Skeletal muscle tissue (tissue), 3 donors: ENCODE measurements at regions not wholly inside any gene's neighbourhood (a gene's known extent, or its start where the extent isn't known, plus 50 kb on each side); places are given as distances from the start of the nearest gene placed in this dataset.

Experiments used
- H3K27ac ChIP-seq: one replicate; pipeline ENCODE4 v1.7.0; 2013; ENCODE audit warnings: mild to moderate bottlenecking, low read depth, low read length, inconsistent platforms
- H3K27me3 ChIP-seq, 3 donors: one replicate each; pipeline ENCODE4 v1.7.0; 2013; ENCODE audit warnings: low read length in 3 of 3; ENCODE audit not compliant: control insufficient read depth in 3 of 3, insufficient read depth in 3 of 3
- H3K36me3 ChIP-seq, 3 donors: one replicate each; pipeline ENCODE4 v1.7.0; 2013; ENCODE audit warnings: low read length in 3 of 3; ENCODE audit not compliant: control insufficient read depth in 3 of 3, insufficient read depth in 3 of 3
- H3K4me1 ChIP-seq, 3 donors: one replicate each; pipeline ENCODE4 v1.7.0; 2013; ENCODE audit warnings: low read length in 3 of 3, mild to moderate bottlenecking in 3 of 3; ENCODE audit not compliant: control insufficient read depth in 3 of 3, insufficient read depth in 3 of 3
- H3K4me3 ChIP-seq, 3 donors: one replicate each; pipeline ENCODE4 v1.7.0; 2013; ENCODE audit warnings: low read length in 3 of 3
- H3K9ac ChIP-seq, 3 donors: one replicate each; pipeline ENCODE4 v1.7.0; 2013; ENCODE audit warnings: low read length in 3 of 3, mild to moderate bottlenecking in 3 of 3, moderate library complexity in 2 of 3, low read depth in 1 of 3
- H3K9me3 ChIP-seq, 3 donors: one replicate each; pipeline ENCODE4 v1.7.0; 2013; ENCODE audit warnings: low read length in 3 of 3; ENCODE audit not compliant: control insufficient read depth in 3 of 3
- donor health status: Osteomylitis.

DNA sequence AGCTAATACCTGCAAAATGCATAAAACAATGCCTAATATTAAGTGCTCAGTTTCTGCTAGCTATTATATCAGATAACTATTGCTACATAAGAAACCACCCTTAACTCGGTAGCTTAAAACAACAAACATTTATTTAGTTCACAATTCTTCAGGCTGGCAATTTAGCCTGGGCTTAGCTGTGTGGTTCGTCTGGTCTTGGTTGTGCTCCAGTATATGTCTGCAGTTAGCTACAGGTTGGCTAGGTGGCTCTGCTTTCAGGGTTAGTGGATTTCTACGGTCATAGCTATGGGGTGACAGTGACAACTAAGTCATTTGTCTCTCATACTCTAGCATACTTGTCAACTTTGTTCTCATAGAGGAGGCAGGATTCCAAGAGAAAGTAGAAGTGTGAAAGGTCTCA, 61.8 kb upstream of the NRP1 start:
- Histone ChIP-seq H3K27me3 (peaks cover 0 to 3% (median 0%) of the 10 kb centered on the region in 3 donors), H3K9ac (no peak overlapping the region), H3K9me3 (peaks cover 4 to 10% (median 6%) of the 10 kb centered on the region in 3 donors), H3K4me1 (no peaks in the 10 kb centered on the region), H3K4me3 (no peak overlapping the region), H3K36me3 (no peaks in the 10 kb centered on the region), H3K27ac (no peak overlapping the region)

DNA sequence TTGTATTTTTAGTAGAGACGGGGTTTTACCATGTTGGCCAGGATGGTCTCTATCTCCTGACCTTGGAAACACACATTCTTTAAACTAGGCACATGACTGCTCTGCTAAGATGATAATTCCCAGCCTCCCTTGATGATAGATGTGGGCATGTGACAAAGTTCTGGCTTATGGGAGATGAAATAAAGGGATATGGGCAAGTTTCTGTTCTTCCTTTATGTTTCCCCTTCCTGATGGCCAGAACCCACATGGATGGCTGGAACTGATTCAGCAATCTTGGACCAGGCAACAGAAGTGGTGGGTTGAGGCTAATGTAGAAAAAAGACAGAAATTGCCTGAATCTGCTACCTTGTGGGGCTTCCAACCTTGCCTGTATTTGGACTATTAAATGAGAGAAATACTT, 60.7 kb upstream of the NRP1 start:
- Histone ChIP-seq H3K27me3 (peaks cover 0 to 3% (median under 1%) of the 10 kb centered on the region in 3 donors), H3K4me1 (no peaks in the 10 kb centered on the region), H3K36me3 (no peaks in the 10 kb centered on the region), H3K27ac (no peak overlapping the region), H3K9me3 (peaks cover 4 to 10% (median 6%) of the 10 kb centered on the region in 3 donors), H3K9ac (no peak overlapping the region), H3K4me3 (no peak overlapping the region)

DNA sequence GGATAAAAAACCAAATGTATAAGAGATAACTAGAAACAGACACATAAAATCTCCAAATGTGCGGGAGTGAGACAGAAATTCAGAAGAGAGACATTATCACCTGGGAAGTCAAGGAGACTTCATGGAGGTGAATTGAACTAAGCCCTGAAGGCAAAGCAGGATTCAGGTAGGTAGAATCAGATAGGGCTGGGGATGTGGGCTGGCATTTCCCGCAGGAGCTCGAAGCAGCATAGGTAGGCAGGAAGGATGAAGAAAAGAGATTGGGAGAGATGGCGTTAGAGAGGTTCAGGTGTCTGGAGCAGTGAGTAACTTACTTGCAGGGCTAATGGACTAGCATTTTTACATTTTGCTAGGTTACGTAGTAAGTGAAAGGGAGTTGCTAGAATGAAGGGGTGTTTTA, 58.2 kb upstream of the NRP1 start:
- Histone ChIP-seq H3K36me3 (no peaks in the 10 kb centered on the region), H3K4me3 (no peak overlapping the region), H3K9ac (no peak overlapping the region), H3K4me1 (no peaks in the 10 kb centered on the region), H3K27ac (no peak overlapping the region), H3K9me3 (peaks cover 4 to 10% (median 6%) of the 10 kb centered on the region in 3 donors), H3K27me3 (peaks cover 0 to 3% (median 2%) of the 10 kb centered on the region in 3 donors)

DNA sequence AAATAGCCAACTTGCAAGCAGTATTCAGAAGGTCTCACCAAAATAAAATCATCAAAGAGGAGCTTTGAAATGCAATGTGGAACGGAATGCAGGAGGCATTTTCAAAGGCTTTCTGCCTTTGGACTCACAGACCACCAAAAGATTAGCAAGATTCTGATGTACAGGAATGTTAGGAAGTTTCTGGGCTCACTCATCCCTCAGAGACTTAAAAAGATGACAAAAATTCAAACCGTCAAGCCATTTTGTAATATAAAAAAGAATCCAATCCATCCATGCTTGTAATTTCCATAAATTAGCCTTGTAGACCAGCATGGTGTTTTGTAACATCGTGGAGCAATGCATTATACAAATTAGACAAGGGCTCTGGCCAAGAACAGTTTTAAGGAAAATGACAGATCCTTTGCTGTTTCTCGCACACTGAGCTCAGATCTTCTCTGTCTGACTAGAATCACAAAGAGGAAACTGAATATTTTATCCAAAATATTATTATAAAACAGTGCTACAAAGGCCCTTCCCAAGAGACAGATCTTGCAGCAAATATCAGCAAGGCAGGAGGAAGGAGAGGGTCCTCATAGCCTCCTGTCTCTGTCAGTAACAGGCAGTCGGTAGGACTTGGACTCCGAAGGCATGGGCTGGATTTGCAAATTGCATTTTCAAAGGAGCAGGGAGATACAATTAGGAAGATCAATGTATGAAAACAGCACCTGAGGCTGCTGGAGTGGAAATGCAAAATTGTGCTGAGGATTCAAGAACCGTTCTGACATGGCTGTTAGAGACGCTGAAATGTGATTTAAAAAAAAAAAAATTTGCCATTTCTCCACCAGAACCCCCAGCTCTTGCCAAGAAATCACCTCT, 57.4 kb upstream of the NRP1 start:
- Histone ChIP-seq H3K4me3 (no peak overlapping the region), H3K9ac (no peak overlapping the region), H3K36me3 (no peaks in the 10 kb centered on the region), H3K27me3 (peaks cover 0 to 3% (median 2%) of the 10 kb centered on the region in 3 donors), H3K9me3 (peaks cover 4 to 5% (median 4%) of the 10 kb centered on the region in 3 donors), H3K4me1 (no peaks in the 10 kb centered on the region), H3K27ac (no peak overlapping the region)

DNA sequence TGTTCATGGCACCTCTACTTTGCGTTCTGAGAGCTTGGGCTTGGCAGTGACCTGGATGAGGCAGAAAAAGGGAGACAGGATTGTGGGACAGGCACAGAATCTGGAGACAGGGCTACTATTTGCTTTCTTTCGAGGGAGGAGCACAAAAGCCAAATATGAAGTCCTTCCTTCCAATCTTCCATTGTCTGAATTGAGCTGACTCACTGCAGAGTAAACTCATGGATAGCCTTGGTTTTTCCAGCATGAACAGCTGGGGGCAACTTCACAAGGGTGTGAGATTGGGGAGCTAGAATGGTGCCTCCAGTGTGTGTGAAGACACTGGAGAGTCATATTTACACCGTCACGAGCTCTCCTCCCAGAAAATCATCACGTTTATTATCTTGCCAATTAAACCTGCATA, 55.6 kb upstream of the NRP1 start:
- H3K4me1 ChIP-seq, result no peaks in the 10 kb centered on the region

GRCh38 chr10:33388785-33389184, 54.3 kb upstream of the NRP1 start:
- Histone ChIP-seq H3K4me3 (no peak overlapping the region), H3K9ac (no peak overlapping the region), H3K27ac (no peak overlapping the region), H3K27me3 (peaks cover 0 to 3% (median 2%) of the 10 kb centered on the region in 3 donors), H3K4me1 (no peaks in the 10 kb centered on the region), H3K9me3 (no peaks in the 10 kb centered on the region), H3K36me3 (no peaks in the 10 kb centered on the region)

More for the DNA sequence above, 55.6 kb upstream of the NRP1 start:
- no peak overlapping the region for H3K9ac ChIP-seq
- no peak overlapping the region for H3K4me3 ChIP-seq
- H3K36me3 ChIP-seq, result no peaks in the 10 kb centered on the region
- peaks cover 0 to 3% (median 2%) of the 10 kb centered on the region in 3 donors for H3K27me3 ChIP-seq
- H3K9me3 ChIP-seq, result no peaks in the 10 kb centered on the region
- H3K27ac ChIP-seq, result no peak overlapping the region

GRCh38 chr10:33388382-33388781, 53.9 kb upstream of the NRP1 start:
- Histone ChIP-seq H3K36me3 (no peaks in the 10 kb centered on the region), H3K27ac (no peak overlapping the region), H3K9ac (no peak overlapping the region), H3K4me3 (no peak overlapping the region), H3K9me3 (no peaks in the 10 kb centered on the region), H3K27me3 (peaks cover 0 to 2% (median under 1%) of the 10 kb centered on the region in 3 donors), H3K4me1 (no peaks in the 10 kb centered on the region)

DNA sequence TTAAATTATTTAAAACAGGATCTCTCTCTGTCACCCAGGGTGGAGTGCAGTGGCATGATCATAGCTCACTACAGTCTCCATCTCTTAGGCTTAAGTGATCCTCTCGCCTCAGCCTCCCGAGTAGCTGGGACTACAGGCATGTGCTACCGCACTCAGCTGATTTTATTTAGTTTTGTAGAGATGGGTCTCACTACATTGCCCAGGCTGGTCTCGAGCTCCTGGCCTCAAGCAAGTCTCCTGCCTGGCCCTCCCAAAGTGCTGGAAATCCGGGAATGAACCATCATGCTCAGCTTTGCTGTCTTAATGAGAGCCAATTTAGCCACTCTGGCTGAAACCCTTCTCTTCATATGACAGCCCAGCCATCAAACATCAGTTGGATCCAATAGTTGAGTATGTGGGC, 53.3 kb upstream of the NRP1 start:
- no peaks in the 10 kb centered on the region for H3K4me1 ChIP-seq
- no peak overlapping the region for H3K4me3 ChIP-seq
- H3K9me3 ChIP-seq, result no peaks in the 10 kb centered on the region
- H3K27me3 ChIP-seq, result peaks cover 0 to 2% (median 0%) of the 10 kb centered on the region in 3 donors
- no peak overlapping the region for H3K27ac ChIP-seq
- no peak overlapping the region for H3K9ac ChIP-seq
- H3K36me3 ChIP-seq, result no peaks in the 10 kb centered on the region

DNA sequence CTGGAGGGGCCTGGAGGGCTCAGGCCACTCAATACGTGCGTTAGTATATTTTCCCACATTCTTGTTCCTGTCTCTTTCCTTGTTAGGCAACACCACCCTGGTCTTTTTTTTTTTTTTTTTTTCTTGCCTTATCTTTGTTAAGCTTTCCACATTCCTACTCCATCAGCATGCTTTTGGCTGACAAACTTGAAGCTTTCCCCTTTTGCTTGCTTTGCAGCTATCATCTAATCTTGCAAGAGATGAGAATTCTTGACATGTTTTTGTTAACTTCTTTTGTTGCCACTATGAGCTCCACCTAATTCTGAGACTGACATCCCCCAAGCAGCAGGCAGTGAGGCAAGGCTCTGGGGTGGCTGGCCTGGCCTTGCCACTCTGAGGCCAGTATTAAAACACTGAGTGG, 52.5 kb upstream of the NRP1 start:
- H3K27ac ChIP-seq, result no peak overlapping the region
- H3K27me3 ChIP-seq, result peaks cover 0 to 2% (median 0%) of the 10 kb centered on the region in 3 donors
- H3K4me3 ChIP-seq, result no peak overlapping the region
- no peaks in the 10 kb centered on the region for H3K36me3 ChIP-seq
- no peak overlapping the region for H3K9ac ChIP-seq
- H3K9me3 ChIP-seq, result no peaks in the 10 kb centered on the region
- peaks cover 0 to 4% (median 3%) of the 10 kb centered on the region in 3 donors for H3K4me1 ChIP-seq

DNA sequence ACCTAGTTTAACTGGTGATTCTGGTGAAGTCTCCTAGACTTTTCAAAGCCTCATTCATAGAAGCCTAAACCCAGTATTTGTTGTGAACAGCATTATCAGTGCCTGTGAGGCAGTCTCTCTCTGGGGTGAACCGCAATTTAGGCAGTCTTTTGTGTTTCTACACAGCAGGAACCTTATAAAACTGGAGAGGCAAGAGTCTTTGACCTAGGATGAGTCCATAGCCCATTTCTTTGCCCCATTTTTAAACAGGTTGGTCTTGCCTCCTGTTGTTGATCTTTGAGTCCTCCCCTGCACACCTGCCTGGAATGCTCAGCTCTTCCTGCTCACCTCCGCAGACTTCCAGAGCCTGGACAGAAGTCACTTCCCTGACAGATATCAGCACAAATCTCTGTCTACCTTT, 51.2 kb upstream of the NRP1 start:
- no peak overlapping the region for H3K27ac ChIP-seq
- no peaks in the 10 kb centered on the region for H3K9me3 ChIP-seq
- H3K36me3 ChIP-seq, result no peaks in the 10 kb centered on the region
- H3K27me3 ChIP-seq, result peaks cover 0 to 2% (median 0%) of the 10 kb centered on the region in 3 donors
- no peak overlapping the region for H3K9ac ChIP-seq
- no peak overlapping the region for H3K4me3 ChIP-seq
- peaks cover 0 to 5% (median 3%) of the 10 kb centered on the region in 3 donors for H3K4me1 ChIP-seq
